ENCODE measurements at regions not wholly inside any gene's neighbourhood (a gene's known extent, or its start where the extent isn't known, plus 50 kb on each side); places are given as distances from the start of the nearest gene placed in this dataset.
"Not testable (repeated sequence)": the region's sequence is repeated elsewhere in the genome, so short reads cannot be mapped to it uniquely, and the experiment has no call there.

- intact Hi-C loops (cut with DNase I), result no loop called here
- Histone ChIP-seq H3K4me1 (no peaks in the 10 kb centered on the region), H3K9me3 (no peaks in the 10 kb centered on the region), H3K27ac (no peak overlapping the region), H3K4me3 (no peak overlapping the region), H3K36me3 (ENCODE audit: insufficient read depth in 1 of 2, low read depth in 1 of 2) (no peaks in the 10 kb centered on the region), H3K27me3 (ENCODE audit: insufficient read depth in 3 of 3, low read length in 2 of 3) (peaks cover 0 to 4% (median 0%) of the 10 kb centered on the region in 3 donors)
- TF ChIP-seq CTCF (IDR thresholded peaks at IDR 0.05), result no peak
- ATAC-seq (no peak), DNase-seq (no peak)
- WGBS, 3 donors, result 40 to 43% (median 42%) methylated on average over 3 of the region's 3 CpGs
Measured at GRCh38 chr3:192993411-192993810, 75.8 kb upstream of the MB21D2 start.

- H3K27ac ChIP-seq; DNase-seq; intact Hi-C loops (cut with DNase I); H3K4me3 ChIP-seq; ATAC-seq; H3K27me3 ChIP-seq (ENCODE audit: insufficient read depth in 3 of 3, low read length in 2 of 3); H3K36me3 ChIP-seq (ENCODE audit: insufficient read depth in 1 of 2, low read depth in 1 of 2); H3K4me1 ChIP-seq; H3K9me3 ChIP-seq: not testable (repeated sequence)
- 92 to 97% (median 96%) methylated on average over 5 of the region's 5 CpGs for WGBS, 3 donors
Measured at GRCh38 chr3:193001113-193001512, 83.5 kb upstream of the MB21D2 start.

- ATAC-seq; H3K4me3 ChIP-seq; H3K36me3 ChIP-seq (ENCODE audit: insufficient read depth in 1 of 2, low read depth in 1 of 2); intact Hi-C loops (cut with DNase I); H3K4me1 ChIP-seq; H3K27ac ChIP-seq; H3K9me3 ChIP-seq; H3K27me3 ChIP-seq (ENCODE audit: insufficient read depth in 3 of 3, low read length in 2 of 3); DNase-seq: not testable (repeated sequence)
- 10 to 22% (median 21%) methylated on average over 1 of the region's 1 CpG for WGBS, 3 donors
Measured at GRCh38 chr3:193003624-193004023, 86.0 kb upstream of the MB21D2 start.

GRCh38 chr3:193008654-193009053, 91.0 kb upstream of the MB21D2 start:
- no peak for TF ChIP-seq CTCF (IDR thresholded peaks at IDR 0.05)
- DNase-seq (no peak), ATAC-seq (no peak)
- WGBS, 3 donors, result 94 to 100% (median 96%) methylated on average over 1 of the region's 1 CpG
- H3K36me3 ChIP-seq (ENCODE audit: insufficient read depth in 1 of 2, low read depth in 1 of 2), result no peaks in the 10 kb centered on the region
- intact Hi-C loops (cut with DNase I), result no loop called here
- no peaks in the 10 kb centered on the region for H3K4me1 ChIP-seq
- H3K4me3 ChIP-seq, result no peak overlapping the region
- H3K27ac ChIP-seq, result no peak overlapping the region
- no peaks in the 10 kb centered on the region for H3K27me3 ChIP-seq (ENCODE audit: insufficient read depth in 3 of 3, low read length in 2 of 3)
- H3K9me3 ChIP-seq, result peaks cover 4% of the 10 kb centered on the region

- Histone ChIP-seq H3K4me1 (no peaks in the 10 kb centered on the region), H3K9me3 (peaks cover 4% of the 10 kb centered on the region), H3K4me3 (no peak overlapping the region), H3K27ac (no peak overlapping the region), H3K27me3 (ENCODE audit: insufficient read depth in 3 of 3, low read length in 2 of 3) (no peaks in the 10 kb centered on the region), H3K36me3 (ENCODE audit: insufficient read depth in 1 of 2, low read depth in 1 of 2) (no peaks in the 10 kb centered on the region)
- TF ChIP-seq CTCF (IDR thresholded peaks at IDR 0.05), result no peak
- DNase-seq (peak; percentile 26 to 74), ATAC-seq (peak; percentile 92 to 96 (median 94))
- WGBS, 3 donors, result 25 to 35% (median 34%) methylated on average over 2 of the region's 2 CpGs
- intact Hi-C loops (cut with DNase I), result no loop called here
Measured at GRCh38 chr3:193010191-193010590, 92.5 kb upstream of the MB21D2 start.

- peaks cover 4% of the 10 kb centered on the region for H3K9me3 ChIP-seq
- 96 to 100% (median 99%) methylated on average over 3 of the region's 3 CpGs for WGBS, 3 donors
- H3K4me1 ChIP-seq, result no peaks in the 10 kb centered on the region
- H3K36me3 ChIP-seq (ENCODE audit: insufficient read depth in 1 of 2, low read depth in 1 of 2), result no peaks in the 10 kb centered on the region
- intact Hi-C loops (cut with DNase I), result no loop called here
- no peak overlapping the region for H3K4me3 ChIP-seq
- ATAC-seq, result no peak
- no peak overlapping the region for H3K27ac ChIP-seq
- no peak for DNase-seq
- no peak for TF ChIP-seq CTCF (IDR thresholded peaks at IDR 0.05)
- H3K27me3 ChIP-seq (ENCODE audit: insufficient read depth in 3 of 3, low read length in 2 of 3), result no peaks in the 10 kb centered on the region
Measured at GRCh38 chr3:193011958-193012357, 94.3 kb upstream of the MB21D2 start.

All from psoas muscle (tissue), 7 donors.